RWPE1 (cell line): ENCODE measurements at regions not wholly inside any gene's neighbourhood (a gene's known extent, or its start where the extent isn't known, plus 50 kb on each side); places are given as distances from the start of the nearest gene placed in this dataset.
A peak's percentile ranks its signal among the peaks of the same experiment; 100 is the strongest.

ENCODE experiments used
- CTCF ChIA-PET: fragments of 350-600 bp; sonication (Branson Sonifier 250); formaldehyde crosslinking; extraction: SDS; loops from one replicate; lab custom pipeline; 2021; lab: Yijun Ruan, JAX
- POLR2A ChIA-PET: fragments of 400-600 bp; formaldehyde crosslinking; extraction: SDS; loops from one replicate; lab custom pipeline; 2020; ENCODE audit warnings: antibody characterized with exemption; ENCODE audit not compliant: low non-redundant PET; lab: Yijun Ruan, JAX
- DNase-seq: peaks from one replicate; pipeline ENCODE4 v3.0.0; 2012; ENCODE audit warnings: low spot score
- H3K27ac ChIP-seq: fragments of 450-650 bp; 2 replicates; pipeline ENCODE4 v1.5.1; 2017
- CTCF ChIP-seq: fragments of 450-650 bp; conservative IDR thresholded peaks from 2 replicates; pipeline ENCODE4 v1.5.1; 2017; ENCODE audit warnings: low read depth, mild to moderate bottlenecking

- DNase-seq, result no peak
- no peak overlapping the region for H3K27ac ChIP-seq
- POLR2A ChIA-PET, result no interaction called here
- CTCF ChIA-PET, result no interaction called here
- no peak for TF ChIP-seq CTCF
Observed at GRCh38 chr21:29396951-29397455, 98.3 kb downstream of the BACH1 start.

- TF ChIP-seq CTCF, result no peak
- ChIA-PET CTCF (no interaction called here), POLR2A (no interaction called here)
- no peak for DNase-seq
- no peak overlapping the region for H3K27ac ChIP-seq
Observed at GRCh38 chr21:29403301-29403700, 104.6 kb downstream of the BACH1 start.

- POLR2A ChIA-PET, result no interaction called here
- TF ChIP-seq CTCF, result no peak
- peak overlapping the region; percentile 57 for H3K27ac ChIP-seq
- DNase-seq, result no peak
- CTCF ChIA-PET, result no interaction called here
Observed at GRCh38 chr21:29403922-29404538, 105.3 kb downstream of the BACH1 start.

GRCh38 chr21:29405503-29406122 lies 106.9 kb downstream of the BACH1 start:
- CTCF ChIA-PET, result no interaction called here
- no peak for TF ChIP-seq CTCF
- DNase-seq, result no peak

GRCh38 chr21:29406385-29406784 lies 107.7 kb downstream of the BACH1 start:
- ChIA-PET POLR2A (no interaction called here), CTCF (no interaction called here)
- DNase-seq, result no peak
- H3K27ac ChIP-seq, result no peak overlapping the region
- no peak for TF ChIP-seq CTCF

More at GRCh38 chr21:29405503-29406122, 106.9 kb downstream of the BACH1 start:
- no peak overlapping the region for H3K27ac ChIP-seq
- POLR2A ChIA-PET, result no interaction called here

GRCh38 chr21:29407571-29407970 lies 108.8 kb downstream of the BACH1 start:
- ChIA-PET POLR2A (no interaction called here), CTCF (no interaction called here)
- H3K27ac ChIP-seq, result no peak overlapping the region
- TF ChIP-seq CTCF, result no peak
- no peak for DNase-seq
